ENCODE measurements at regions not wholly inside any gene's neighbourhood (a gene's known extent, or its start where the extent isn't known, plus 50 kb on each side); places are given as distances from the start of the nearest gene placed in this dataset.

GRCh38 chr4:26028133-26028792 is 114.2 kb downstream of the SMIM20 start:
- H3K36me3 ChIP-seq (replicated peaks; ENCODE audit: control insufficient read depth, insufficient read depth, low read length) = no peaks in the 10 kb centered on the region
- peak; percentile 49 for DNase-seq
- no peaks in the 10 kb centered on the region for H3K27me3 ChIP-seq (ENCODE audit: control insufficient read depth, insufficient read depth, low read length)
- peak overlapping the region; percentile 49 for H3K4me3 ChIP-seq (ENCODE audit: insufficient read depth, low read depth, low read length)

GRCh38 chr4:26028793-26029567 is 115.0 kb downstream of the SMIM20 start:
- H3K4me3 ChIP-seq (ENCODE audit: insufficient read depth, low read depth, low read length) = peak overlapping the region; percentile 49

DNA sequence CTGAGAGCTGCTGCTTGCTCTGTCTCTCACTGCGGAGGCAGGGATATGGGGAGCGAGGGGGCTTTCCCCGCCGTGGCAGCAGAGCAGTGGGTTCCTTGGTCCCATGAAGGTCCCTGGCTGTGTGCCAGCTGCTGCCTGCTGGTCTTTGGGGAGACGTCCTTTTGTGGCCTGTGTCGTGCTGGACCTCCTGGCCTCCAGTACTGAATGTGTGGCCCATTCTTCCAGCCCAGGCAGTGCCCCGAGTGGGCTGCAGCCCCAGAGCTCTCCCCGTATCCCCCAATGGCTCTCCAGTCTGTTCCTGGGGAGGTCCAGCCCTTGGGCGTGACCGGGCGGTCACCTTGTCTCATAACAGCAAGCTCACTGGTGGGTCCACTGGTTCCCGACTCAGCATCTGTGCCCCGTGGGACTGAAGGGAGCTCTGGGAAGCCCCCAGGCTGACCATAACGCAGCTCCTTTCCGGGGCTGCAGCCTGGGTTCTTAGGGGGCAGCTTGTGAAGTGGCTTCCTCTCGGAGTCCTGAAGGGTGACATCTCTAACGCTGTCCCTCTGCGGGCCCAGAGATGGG is 115.6 kb downstream of the SMIM20 start:
- peak; percentile 51 for DNase-seq
- H3K36me3 ChIP-seq (replicated peaks; ENCODE audit: control insufficient read depth, insufficient read depth, low read length) = no peaks in the 10 kb centered on the region
- H3K4me3 ChIP-seq (ENCODE audit: insufficient read depth, low read depth, low read length) = peak overlapping the region; percentile 49
- H3K27me3 ChIP-seq (ENCODE audit: control insufficient read depth, insufficient read depth, low read length) = no peaks in the 10 kb centered on the region

More at GRCh38 chr4:26028793-26029567, 115.0 kb downstream of the SMIM20 start:
- no peaks in the 10 kb centered on the region for H3K36me3 ChIP-seq (replicated peaks; ENCODE audit: control insufficient read depth, insufficient read depth, low read length)
- DNase-seq = peak; percentile 89
- no peaks in the 10 kb centered on the region for H3K27me3 ChIP-seq (ENCODE audit: control insufficient read depth, insufficient read depth, low read length)

DNA sequence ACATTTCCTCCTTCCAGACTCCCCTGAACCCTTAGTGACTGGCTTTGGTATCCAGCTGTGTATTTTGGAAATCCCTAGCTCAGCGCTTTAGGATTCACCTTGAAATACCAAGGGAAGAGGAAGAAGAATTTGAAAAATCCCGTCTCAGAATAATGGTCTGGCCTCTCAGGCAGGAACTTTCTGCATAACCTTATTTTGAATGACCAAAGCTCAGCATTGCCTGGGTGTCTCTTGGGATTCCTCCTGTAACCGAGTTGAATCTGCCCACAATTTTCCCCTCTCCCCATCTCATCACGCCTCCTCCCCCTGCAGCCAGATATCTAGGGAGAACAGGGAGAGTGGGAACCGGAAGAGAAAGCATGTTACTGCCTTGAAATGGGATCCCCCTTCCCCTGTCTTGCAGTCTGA is 116.2 kb downstream of the SMIM20 start:
- Histone ChIP-seq H3K4me3 (ENCODE audit: insufficient read depth, low read depth, low read length) (peak overlapping the region; percentile 49; the same call in 1 of the 2 replicates), H3K27me3 (ENCODE audit: control insufficient read depth, insufficient read depth, low read length) (no peaks in the 10 kb centered on the region), H3K36me3 (replicated peaks; ENCODE audit: control insufficient read depth, insufficient read depth, low read length) (no peaks in the 10 kb centered on the region)
- DNase-seq = peak; percentile 79

DNA sequence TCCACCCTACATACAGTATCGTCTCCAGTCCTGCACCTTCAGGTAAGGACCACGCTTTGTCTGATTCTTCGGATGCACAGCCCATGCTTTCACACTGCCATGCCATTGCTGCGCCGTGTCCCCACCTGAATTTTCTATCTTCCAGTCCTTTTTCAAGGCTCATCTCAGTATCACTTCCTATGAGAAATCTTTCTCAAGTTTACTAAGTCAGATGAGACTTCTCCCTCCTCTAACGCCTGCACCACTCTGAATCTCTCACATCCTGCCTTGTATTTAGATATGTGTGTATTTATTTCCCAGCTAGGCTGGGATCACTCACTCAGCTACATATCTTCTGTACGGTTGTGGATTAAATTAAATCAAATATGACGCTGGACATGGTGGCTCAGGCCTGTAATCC is 116.8 kb downstream of the SMIM20 start:
- no peaks in the 10 kb centered on the region for H3K36me3 ChIP-seq (replicated peaks; ENCODE audit: control insufficient read depth, insufficient read depth, low read length)
- DNase-seq = no peak
- peak overlapping the region; percentile 10; the same call in 1 of the 2 replicates for H3K4me3 ChIP-seq (ENCODE audit: insufficient read depth, low read depth, low read length)
- H3K27me3 ChIP-seq (ENCODE audit: control insufficient read depth, insufficient read depth, low read length) = no peaks in the 10 kb centered on the region

DNA sequence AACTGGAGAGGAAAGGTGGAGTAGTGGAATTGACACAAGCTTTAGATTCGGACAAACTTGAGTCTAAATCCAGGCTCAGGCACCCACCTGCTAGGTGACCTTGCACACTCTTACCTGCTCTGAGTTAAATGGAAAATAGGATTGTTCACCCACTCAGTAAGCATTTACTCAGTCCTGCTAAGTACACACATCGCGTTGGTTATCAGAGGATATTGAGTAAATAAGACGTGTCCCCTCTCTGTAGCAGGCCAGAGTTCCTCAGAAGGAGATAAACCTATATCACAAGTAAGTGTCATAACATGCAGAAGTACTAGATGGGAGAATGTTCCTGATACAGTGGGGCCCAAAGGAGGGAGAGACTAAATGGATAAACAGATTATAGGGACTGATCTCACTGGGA is 117.7 kb downstream of the SMIM20 start:
- no peak for DNase-seq
- H3K4me3 ChIP-seq (ENCODE audit: insufficient read depth, low read depth, low read length) = no peak overlapping the region
- H3K27me3 ChIP-seq (ENCODE audit: control insufficient read depth, insufficient read depth, low read length) = no peaks in the 10 kb centered on the region
- no peaks in the 10 kb centered on the region for H3K36me3 ChIP-seq (replicated peaks; ENCODE audit: control insufficient read depth, insufficient read depth, low read length)

GRCh38 chr4:26032142-26032541 is 118.1 kb downstream of the SMIM20 start:
- Histone ChIP-seq H3K36me3 (replicated peaks; ENCODE audit: control insufficient read depth, insufficient read depth, low read length) (no peaks in the 10 kb centered on the region), H3K4me3 (ENCODE audit: insufficient read depth, low read depth, low read length) (no peak overlapping the region), H3K27me3 (ENCODE audit: control insufficient read depth, insufficient read depth, low read length) (no peaks in the 10 kb centered on the region)
- no peak for DNase-seq

GRCh38 chr4:26032630-26033317 is 118.8 kb downstream of the SMIM20 start:
- H3K27me3 ChIP-seq (ENCODE audit: control insufficient read depth, insufficient read depth, low read length) = no peaks in the 10 kb centered on the region
- H3K4me3 ChIP-seq (ENCODE audit: insufficient read depth, low read depth, low read length) = no peak overlapping the region
- no peak for DNase-seq
- no peaks in the 10 kb centered on the region for H3K36me3 ChIP-seq (replicated peaks; ENCODE audit: control insufficient read depth, insufficient read depth, low read length)

DNA sequence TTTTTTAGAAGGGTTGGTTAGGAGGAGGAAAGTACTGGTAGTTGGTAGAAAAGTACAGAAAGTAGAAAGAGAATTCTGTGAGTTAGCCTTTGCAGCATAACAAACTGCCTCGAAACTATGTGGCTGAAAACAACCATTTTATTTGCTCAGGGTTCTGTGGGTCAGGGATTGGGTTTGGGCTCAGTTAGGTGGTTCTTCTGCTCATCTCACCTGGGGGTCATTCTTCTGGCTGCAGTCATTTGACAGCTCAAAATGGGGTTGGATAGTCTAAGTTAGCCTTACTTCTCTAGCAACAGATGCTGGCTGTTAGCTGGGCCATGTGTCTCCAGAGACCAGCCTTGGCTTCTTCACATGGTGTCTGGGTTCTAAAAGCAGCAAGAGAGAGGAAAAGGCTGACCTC is 119.4 kb downstream of the SMIM20 start:
- no peak for DNase-seq
- H3K36me3 ChIP-seq (replicated peaks; ENCODE audit: control insufficient read depth, insufficient read depth, low read length) = no peaks in the 10 kb centered on the region

GRCh38 chr4:26034849-26035248 is 120.8 kb downstream of the SMIM20 start:
- Histone ChIP-seq H3K27me3 (ENCODE audit: control insufficient read depth, insufficient read depth, low read length) (no peaks in the 10 kb centered on the region), H3K4me3 (ENCODE audit: insufficient read depth, low read depth, low read length) (no peak overlapping the region), H3K36me3 (replicated peaks; ENCODE audit: control insufficient read depth, insufficient read depth, low read length) (no peaks in the 10 kb centered on the region)
- DNase-seq = no peak

More for the DNA sequence above, 119.4 kb downstream of the SMIM20 start:
- H3K27me3 ChIP-seq (ENCODE audit: control insufficient read depth, insufficient read depth, low read length) = no peaks in the 10 kb centered on the region
- no peak overlapping the region for H3K4me3 ChIP-seq (ENCODE audit: insufficient read depth, low read depth, low read length)

- no peaks in the 10 kb centered on the region for H3K36me3 ChIP-seq (replicated peaks; ENCODE audit: control insufficient read depth, insufficient read depth, low read length)
Observed at GRCh38 chr4:26035921-26036320, 121.9 kb downstream of the SMIM20 start.

DNA sequence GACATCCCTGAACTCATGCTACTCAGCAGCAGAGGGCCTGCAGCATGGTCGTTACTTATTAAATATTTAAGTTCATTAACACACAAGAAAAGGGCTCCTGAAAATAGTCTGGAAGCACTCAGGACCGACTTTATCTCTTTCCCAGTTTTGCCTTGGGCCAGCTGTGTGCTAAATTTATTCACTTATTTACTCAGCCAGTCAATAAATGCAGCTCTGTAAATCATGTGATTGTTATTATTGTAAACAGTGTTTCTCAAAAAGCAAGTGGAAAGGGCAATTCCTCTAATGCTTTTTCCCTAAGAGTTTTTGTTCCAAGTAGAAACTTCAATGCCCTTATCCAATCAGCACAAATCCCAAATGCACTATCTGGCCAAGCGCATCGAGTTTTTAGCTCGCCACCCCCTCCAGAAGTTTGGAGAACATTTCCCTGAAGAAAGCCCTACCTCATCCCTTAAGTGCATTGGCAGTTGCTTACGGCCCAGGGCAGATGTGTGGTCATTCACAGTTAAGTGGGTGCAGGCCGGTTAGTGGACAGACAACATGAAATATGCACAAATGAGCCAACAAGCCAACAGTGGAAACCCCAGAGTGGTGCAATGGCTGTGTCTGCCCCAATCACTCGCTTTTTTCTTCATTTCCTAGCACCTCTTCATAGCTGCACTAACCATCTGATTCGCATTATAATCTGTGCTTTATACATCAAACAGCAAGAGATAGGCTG is 125.8 kb downstream of the SMIM20 start:
- H3K4me3 ChIP-seq (ENCODE audit: insufficient read depth, low read depth, low read length) = no peak overlapping the region
- DNase-seq = no peak
- no peaks in the 10 kb centered on the region for H3K36me3 ChIP-seq (replicated peaks; ENCODE audit: control insufficient read depth, insufficient read depth, low read length)
- no peaks in the 10 kb centered on the region for H3K27me3 ChIP-seq (ENCODE audit: control insufficient read depth, insufficient read depth, low read length)

More at GRCh38 chr4:26035921-26036320, 121.9 kb downstream of the SMIM20 start:
- Histone ChIP-seq H3K27me3 (ENCODE audit: control insufficient read depth, insufficient read depth, low read length) (no peaks in the 10 kb centered on the region), H3K4me3 (ENCODE audit: insufficient read depth, low read depth, low read length) (no peak overlapping the region)
- DNase-seq = no peak

DNA sequence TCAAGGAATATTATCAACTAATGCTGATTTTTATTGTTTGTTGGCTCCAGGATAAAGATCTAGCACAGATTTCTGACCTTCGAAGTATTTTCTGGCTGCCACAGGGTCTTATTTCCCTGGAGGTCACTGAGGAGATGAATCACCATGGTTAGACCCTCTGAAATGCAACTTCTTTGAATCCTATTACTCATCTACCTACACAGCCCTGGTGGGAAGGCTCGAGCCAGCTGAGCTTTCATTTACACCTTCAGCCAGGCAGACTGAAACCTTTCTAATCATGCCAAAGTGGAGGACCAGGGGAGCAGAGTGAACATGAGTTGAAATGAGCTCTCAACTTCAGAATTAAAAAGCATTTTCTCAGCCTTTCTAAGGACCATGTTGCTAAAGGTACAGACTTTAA is 130.5 kb downstream of the SMIM20 start:
- no peaks in the 10 kb centered on the region for H3K36me3 ChIP-seq (replicated peaks; ENCODE audit: control insufficient read depth, insufficient read depth, low read length)
- no peak overlapping the region for H3K4me3 ChIP-seq (ENCODE audit: insufficient read depth, low read depth, low read length)
- DNase-seq = no peak
- H3K27me3 ChIP-seq (ENCODE audit: control insufficient read depth, insufficient read depth, low read length) = no peaks in the 10 kb centered on the region

- Histone ChIP-seq H3K4me3 (ENCODE audit: insufficient read depth, low read depth, low read length) (no peak overlapping the region), H3K27me3 (ENCODE audit: control insufficient read depth, insufficient read depth, low read length) (no peaks in the 10 kb centered on the region), H3K36me3 (replicated peaks; ENCODE audit: control insufficient read depth, insufficient read depth, low read length) (no peaks in the 10 kb centered on the region)
- DNase-seq = no peak
Observed at GRCh38 chr4:26044983-26045382, 131.0 kb downstream of the SMIM20 start.
